HG03342 (cell line): ENCODE measurements at regions not wholly inside any gene's neighbourhood (a gene's known extent, or its start where the extent isn't known, plus 50 kb on each side); places are given as distances from the start of the nearest gene placed in this dataset.

Experiments
- ATAC-seq: cut with Tn5 transposase; IDR thresholded peaks from one replicate; pipeline ENCODE4 v1.9.1; 2021; ENCODE audit warnings: mild to moderate bottlenecking, moderate library complexity; ENCODE audit not compliant: unreplicated experiment

DNA sequence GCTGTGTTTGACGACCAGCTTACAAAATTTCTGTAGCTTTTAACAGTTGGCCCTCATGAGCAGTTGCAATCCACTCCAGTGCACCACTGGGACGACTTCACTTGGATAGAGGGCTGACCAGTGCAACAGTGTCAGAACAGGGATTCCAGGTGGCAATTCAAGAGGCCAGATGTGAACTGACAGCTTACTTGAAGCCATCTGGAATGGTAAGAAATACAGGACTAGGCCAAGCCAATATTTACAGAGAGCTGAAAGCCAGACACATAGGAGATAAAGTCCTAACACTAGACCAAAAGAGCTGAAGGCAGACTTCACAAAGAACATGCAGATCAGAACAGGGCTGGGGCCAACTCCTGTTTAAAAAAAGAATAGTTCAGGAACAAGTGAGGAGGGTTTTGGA lies 93.5 kb upstream of the NFIA start:
- ATAC-seq: no peak

DNA sequence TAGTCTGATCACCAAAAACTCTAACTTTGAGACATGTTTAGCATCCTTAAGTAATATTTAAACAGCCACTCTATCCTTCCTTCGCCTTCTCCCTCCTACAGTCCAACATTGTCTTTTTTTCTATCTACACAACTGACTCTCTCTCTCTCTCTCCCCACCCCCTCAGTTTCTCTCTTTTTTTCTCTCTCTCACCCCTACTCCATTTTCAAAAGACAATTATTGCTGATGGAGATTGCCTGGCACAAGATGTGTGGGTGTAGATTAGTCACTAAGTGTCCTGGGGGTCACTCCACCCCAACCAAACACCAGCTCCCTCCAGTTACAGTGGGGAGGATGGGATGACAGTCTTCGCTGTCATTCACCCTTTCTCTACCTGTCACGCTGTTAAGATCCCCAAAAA lies 94.5 kb upstream of the NFIA start:
- no peak for ATAC-seq

DNA sequence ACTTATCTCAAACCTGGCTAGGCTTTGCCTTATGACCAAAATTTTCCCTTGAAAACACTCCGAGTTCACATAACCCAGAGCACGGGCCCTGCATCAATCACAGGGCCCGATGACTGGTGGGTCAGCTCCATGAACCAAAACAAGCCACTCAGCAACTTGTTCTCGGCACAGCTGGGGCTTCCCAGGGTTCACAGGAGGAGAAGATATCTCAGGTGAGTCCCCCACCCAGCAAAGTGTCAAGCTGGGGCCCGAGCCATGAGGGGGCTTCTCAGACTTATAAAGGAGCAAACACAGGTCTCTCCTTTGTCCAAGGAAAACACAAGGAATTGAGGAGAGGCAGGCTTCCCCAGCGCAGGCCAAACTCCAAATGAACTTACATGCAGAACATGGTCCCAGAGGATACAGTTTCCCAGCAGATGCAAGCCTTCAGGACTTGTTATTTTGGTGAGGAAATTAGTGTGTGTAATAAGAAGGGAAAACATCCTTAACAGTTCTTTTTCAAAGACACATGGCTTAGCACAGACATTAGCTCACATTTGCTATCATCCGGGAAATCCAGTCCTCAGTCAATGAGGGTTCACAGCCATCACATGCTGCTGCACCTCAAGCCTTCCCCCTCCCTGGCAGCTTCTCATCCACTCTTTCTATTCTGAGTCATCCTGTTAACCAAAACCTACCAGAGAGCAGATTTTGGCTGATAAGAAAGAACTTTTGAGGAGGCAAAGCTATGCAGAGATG lies 98.1 kb upstream of the NFIA start:
- no peak for ATAC-seq

DNA sequence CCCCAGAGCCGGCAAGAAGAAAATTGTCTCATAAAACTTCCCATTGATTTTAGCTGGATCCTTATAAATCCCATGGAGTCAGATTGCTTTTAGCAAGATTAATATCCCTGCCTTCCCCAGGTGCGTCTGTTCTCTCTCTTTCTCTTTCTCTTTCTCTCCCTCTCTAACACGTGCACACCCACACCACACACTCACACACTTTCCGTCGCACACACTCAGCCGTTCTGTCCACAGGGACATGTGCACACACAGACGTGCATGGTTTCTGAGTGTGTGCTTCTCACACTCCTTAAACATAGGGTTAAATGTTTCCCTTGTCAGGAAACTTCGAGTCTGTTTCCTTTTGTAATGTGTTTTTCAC lies 98.7 kb upstream of the NFIA start:
- ATAC-seq: no peak

DNA sequence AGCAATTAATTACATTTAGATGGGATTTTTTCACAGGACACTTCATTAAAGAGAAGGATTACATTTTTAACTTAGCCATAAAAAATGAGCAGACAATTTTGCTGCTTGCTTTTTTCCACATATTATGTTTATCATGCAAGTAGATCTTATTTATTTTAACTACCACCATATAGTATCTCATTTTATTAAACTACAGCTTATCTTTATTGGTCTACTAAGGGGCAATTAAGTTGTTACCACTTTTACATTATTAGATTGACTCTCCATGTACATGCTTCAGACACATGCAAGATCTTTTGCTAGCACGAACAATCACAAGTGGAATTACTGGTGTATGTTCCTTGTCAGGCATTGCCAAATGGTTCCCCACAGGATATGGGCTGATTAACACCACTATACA lies 99.8 kb upstream of the NFIA start:
- ATAC-seq: no peak

DNA sequence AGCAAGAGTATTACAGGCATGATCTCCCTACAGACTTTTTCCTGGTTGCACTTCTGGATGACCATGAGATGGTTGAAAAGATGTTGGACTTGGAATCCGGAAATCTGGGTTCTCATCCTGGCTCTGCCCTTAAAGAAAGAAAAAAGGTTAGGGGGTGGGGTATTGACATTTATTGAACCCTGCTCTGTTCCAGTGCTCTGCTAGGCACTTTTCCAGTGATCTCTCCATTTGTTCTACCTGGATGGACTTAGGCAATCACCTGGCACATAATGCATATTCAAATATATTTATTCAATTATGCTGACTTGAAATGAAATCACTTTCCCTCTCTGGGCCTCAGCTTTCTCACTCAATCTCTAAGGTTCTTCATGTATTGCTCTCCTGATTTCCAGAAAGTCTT lies 101.0 kb upstream of the NFIA start:
- ATAC-seq: no peak

DNA sequence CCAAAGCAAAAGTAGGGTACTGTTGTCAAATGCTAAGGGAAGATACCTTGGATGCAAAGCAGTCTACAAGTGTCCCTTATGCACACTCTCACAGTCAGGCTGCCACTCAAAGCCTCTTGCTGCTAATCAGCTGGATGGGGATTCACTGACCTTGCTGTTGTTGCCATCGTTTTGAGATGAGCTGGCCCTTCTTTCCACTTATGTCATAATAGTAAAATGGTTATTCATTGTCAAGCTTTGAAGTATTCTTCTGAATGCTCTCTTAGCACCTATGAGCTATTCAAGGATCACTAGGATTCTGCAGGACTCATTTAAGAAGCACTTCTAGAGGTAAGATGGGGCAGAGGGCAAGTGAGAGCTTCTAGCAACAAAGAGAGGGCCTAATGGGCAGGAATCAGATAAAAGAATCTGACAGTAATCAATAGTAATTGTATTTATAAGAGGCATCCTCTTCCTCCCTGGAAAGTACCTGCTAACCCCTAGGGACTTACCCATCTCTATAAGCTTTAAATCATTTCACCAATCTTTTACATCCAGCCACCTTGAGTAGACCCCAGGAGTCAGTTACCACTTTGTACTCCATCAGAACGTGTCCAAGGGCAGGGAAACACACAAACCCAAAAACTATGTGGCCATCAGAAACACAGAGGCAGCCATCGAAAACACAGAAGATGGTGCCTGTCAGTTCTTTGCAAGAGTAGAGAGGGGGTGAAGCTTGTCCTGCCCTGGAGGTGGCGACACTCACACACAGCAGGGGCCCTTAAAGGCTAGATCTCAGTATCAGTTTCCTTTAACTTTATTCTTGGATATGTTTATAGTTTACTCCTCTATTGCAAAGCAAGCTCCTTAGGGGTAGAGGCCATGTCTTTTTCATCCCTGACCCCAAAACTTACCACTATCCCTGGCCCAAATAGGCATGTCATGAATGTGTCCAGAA lies 103.7 kb upstream of the NFIA start:
- ATAC-seq: peak; percentile 62

DNA sequence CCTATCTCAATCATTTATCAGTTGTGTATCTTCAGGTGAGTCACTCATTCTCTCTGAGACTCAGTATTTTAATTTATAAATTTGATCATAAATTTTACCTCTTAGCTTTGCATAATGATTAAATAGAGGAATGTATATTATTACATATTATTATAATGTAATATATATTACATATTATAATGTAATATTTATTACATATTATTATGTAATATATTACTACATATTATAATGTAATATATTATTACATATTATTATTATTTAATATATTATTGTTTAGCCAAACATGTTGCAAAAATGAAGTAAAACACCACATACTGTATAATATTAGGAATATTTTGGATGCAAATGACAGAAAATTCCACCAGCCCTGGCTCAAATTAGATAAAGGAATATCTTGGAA lies 104.7 kb upstream of the NFIA start:
- ATAC-seq: no peak

DNA sequence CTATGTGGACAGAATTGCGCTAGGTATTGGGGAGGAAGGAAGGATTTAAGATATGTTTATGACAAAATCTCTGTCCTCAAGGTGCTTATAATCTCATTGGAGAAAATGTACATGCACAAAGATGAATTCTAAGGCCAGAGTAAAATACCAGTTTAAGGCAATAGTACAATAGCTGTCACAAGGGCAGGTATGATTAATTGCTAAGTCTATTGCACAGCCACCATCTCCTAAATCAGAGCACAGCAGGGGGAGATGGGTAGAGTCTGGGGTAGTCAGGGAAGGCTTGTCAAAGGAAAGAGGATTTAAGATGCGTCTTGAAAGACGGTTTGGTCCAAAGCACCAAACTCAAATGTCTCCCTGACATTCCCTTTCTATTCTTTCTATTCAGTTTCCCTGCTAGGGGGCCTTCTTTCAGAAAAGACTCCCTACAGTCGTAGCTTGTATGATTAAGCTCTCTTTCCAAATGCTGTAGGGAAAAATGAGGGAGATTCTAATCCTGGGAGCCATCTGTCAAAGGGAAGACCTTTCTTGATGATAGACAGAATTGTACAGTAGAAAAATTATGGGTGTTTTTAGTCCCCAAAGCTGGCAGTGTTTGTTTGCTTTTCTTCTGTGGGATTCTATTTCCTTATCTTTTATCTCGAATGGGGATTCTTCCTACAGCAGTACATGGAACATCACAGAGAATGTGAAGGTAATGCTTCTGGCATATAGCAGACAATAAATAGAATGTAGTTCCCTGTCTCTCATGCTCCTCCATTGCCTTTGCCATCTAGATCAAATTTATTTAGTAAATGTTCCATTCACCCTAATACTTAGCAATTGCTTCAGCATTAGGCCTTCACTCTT lies 107.6 kb upstream of the NFIA start:
- ATAC-seq: no peak

DNA sequence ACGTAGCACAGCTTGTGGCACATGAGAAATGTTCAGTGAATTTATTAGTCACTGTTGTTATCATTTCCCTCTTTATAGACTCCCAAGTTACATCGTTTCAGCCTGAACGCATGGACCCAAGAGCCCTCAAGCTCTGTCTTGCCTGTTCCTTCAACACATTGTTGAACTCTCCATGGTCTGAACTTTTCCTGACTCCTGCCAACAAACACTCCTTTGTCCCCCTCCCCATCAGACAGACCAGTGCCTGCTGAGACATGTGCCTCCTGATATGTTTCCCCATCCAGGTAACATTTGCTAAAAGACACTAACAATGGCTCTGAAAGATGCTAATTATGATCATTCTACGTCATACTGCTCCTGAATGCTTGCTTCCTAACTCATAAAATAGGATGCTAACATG lies 108.7 kb upstream of the NFIA start:
- no peak for ATAC-seq

DNA sequence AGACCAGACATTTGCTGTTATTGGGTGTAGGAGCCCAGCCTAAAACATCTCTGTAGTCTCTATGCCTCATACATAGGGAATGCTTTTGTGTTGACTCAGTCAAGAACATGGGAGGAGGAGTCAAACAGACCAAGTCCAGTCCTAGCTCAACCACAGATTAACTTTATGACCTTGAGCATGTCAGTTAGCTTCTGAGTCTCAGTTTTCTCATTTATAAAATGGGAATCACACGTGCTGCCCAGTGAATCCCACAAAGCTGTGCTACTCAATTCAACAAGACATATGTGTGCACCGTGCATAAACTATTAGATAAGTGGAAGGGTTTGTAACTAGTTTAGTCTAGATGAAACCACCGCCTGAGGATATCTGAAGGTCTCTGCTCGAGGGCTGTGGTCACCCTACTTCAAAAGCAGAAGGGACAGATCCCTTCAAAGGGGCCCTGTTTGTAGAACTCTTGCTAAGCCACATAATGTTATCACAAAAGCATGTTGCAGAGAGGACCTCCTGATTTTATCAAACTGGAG lies 109.5 kb upstream of the NFIA start:
- ATAC-seq: no peak

DNA sequence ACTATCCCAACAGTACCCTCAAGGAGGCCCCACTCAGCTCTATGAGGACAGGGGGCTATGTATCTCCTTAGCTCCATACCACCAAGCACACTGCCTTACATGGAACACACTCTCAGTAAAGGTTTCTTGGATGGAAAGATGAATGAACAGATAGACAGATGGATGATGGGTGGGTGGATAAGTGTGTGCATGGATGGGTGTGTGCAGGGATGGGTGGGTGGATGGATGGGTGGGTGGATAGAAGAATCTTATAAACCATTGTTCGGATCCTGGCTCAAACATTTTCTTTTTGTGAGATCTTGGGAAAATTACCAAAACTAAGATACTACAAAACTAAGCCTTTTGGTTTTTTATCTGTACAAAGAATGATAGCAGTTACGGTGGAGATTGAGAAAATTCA lies 111.0 kb upstream of the NFIA start:
- ATAC-seq: no peak

DNA sequence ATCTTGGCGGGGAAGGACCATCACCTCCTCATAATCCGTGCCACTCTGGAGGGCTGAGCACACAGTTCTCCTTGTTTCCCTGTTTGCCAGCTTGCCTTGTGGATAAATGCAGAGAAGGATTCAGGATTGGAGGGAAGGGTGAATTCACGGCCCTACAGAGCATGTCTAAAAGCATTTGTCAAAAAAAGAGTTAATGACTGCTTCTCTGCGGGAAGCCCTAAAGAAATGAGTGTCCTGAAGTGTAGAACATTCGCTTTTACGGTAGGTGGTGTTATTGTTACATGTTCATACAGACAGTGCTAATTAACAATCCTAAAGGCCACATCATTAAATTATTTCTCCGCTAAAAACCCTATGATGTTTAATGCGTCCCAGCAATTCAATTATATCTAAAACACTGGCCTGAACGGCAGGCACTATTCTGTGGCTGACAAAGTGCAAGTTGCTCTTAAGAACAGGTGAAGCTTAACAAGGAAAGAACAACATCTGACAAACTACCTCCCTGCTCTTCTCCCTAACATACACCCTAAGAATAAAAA lies 112.3 kb upstream of the NFIA start:
- no peak for ATAC-seq

DNA sequence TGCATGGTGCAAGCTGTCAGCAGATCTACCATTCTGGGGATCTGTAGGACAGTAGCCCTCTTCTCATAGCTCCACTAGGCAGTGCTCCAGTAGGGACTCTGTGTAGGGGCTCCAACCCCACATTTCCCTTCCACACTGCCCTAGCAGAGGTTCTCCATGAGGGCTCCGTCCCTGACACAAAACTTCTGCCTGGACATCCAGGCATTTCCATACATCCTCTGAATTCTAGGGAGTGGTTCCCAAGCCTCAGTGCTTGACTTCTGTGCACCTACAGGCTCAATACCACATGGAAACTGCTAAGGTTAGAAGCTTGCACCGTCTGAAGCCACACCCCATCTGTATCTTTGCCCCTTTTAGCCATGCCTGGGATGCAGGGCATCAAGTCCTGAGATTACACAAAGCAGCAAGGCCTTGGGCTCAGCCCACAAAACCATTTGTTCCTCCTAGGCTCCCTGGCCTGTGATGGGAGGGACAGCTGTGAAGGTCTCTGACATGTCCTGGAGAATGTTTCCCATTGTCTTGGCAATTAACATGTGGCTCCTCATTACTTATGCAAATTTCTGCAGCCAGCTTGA lies 117.0 kb upstream of the NFIA start:
- no peak for ATAC-seq

DNA sequence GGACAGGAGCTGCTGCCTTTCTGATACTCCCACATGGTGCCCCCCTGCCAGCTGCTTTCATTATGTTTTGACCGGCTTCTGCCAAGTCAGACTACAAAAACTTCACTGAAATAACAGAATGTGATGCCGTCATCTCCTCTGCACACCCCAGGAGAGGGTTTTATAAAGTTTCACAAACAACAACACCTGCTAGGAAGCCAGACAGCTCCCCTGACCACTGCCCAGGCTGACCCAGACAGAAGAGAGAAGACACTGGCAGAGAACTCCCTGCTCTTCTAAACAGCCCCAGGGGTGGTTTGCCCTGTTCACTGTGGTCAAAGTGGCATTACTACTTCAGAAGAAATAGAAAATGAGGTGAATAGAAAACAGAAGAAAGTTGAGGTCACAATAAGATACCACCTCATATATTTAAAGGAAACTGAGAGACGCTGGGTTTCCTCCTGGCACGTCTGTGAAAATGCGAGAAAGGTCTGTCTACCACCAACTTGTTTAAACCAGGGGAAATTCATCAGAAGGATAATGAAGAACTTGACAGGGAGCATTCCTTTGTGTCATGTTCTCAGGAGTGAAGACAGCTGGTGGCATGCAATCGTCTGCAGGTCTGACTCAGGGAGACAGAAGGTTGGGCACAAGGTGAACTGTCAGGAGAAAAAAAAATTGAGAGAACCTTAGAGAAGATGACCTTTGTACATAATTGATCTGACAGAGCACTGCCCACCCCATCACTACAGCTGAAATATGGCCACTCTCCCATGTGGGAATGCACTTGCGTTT lies 119.0 kb upstream of the NFIA start:
- no peak for ATAC-seq

DNA sequence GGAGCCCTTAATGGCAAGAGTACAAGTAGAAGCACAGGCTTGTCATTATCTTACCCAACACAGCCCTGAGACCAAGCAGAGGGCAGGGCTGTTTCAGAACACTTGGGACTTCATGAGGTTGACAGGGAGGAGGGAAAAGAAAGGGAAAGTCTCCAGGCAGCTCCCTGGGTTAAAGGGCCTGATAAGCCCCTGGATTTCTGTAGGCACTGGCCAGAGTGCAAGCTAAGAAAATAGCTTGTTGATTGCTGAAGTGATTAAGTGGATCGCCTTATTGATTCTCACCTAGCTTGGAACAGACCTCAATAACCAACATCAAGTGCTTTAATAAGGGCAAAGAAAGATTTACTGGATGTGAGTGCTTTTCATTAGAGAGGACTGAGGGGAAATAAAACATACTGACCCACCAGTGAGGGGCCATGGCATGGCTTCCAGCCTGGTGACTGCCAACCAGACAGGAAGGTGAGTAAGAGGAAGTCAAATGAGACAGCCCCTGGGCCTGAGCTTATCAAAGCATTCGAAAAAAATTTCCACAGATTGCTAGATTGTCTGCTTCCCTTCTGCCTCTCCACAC lies 121.4 kb upstream of the NFIA start:
- ATAC-seq: no peak

DNA sequence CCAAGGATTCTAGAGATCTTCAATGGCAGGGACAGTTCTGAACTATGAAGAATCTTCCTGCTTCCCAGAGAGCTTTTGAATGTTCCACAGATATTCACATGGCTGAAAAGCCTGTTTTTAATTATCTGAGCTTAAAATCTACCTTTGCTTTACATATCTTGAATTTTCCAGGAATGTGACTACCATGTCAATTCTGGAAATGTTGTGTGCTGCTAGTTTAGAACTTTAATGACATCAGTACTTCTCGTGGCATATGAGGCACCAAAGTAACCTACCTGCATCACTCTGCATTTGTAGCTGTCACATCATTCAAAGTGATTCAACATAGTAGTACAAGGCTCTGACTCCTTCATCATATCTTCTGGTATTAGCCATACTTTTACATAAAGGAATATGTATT lies 122.7 kb upstream of the NFIA start:
- no peak for ATAC-seq

DNA sequence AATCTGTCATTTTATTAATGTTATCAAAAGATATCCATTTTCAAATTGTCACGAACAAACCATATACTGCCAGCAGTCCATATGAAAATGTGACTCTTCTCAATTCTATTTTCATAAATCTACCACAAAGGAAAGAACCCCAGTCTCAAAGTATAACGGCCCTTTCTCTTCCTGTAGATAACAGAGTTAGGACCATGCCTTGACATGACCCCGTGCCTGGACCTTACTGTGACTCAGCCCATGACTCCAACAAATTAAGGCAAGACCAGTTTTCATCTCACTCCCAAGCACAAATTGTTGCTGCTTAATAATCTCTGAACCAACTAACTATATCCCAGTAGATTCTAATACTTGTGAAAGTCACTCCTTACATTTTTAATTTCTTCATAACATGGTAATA lies 124.4 kb upstream of the NFIA start:
- ATAC-seq: no peak

DNA sequence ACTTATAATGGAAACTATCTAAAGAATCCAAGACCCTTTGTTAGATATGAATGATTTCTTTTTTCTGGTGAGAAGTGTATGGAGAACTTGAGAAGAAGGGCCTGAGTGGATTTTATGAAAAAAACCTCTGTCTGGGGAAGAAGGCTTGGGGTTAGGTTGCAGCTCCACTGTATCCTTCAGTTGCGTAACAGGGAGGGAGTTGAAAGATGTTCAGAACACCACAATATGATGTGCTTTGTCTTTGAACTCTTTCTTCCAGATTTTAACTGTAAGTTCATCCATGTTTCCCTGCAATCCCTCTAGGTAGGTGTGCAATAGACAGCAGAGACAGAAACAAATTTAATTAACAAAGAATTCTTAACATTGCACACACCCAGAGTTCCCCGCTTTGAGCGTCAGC lies 125.8 kb upstream of the NFIA start:
- no peak for ATAC-seq
